CD4-positive, alpha-beta T cell treated with Interferon alpha-2 for 1 hour (primary cell): ENCODE measurements at regions not wholly inside any gene's neighbourhood (a gene's known extent, or its start where the extent isn't known, plus 50 kb on each side); places are given as distances from the start of the nearest gene placed in this dataset.

Experiments
- DNase-seq, 2 donors: peaks; one replicate each; pipeline ENCODE4 v3.0.0-alpha.2; 2020 to 2022

DNA sequence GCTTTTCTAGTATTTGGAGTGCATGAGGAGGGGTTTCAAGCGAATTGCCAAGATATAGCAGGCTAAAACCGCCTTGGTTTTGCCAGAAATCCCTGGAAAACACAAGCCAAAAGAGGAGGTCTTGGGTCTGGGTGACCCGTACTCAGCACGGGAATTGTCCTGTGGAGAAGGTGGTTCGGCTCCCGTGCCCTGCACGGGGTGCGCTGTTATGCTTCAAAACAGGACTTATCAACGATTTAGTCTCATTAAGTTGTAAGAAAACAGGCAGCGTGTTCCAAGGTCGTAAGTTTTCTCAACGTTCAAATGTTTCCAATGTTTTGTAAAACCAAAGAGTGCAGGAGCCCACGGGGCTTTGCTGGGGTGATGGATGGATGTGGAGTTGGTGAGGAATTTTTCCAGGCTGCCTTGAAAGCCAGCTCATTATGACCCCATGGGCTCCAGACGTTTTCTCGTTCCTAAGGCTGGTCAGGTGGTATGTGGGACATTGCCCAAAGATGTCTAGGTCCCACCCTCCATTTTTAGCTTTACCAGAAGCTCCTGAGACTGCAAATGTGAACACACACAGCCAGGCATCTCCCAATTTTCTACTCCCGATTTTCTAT, 75.4 kb upstream of the CLDN14 start:
- DNase-seq = no peak

DNA sequence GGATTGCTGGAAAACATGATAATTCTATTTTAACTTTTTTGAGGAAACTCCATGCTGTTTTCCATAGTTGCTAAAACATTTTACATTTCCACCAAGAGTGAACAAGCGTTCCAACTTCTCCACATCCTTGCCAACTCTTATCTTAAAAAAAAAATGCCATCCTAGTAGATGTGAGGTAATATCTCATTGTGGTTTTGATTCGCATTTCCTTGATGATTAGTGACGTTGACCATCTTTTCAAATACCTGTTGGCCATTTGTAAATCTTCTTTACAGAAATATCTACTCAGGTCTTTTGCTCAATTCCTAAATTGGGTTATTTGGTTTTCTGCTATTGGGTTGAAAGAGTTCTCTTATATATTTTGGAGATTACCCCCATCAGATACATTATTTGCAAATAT, 77.4 kb upstream of the CLDN14 start:
- no peak for DNase-seq

- no peak for DNase-seq
Observed at GRCh38 chr21:36560933-36561575, 81.1 kb upstream of the CLDN14 start.

DNA sequence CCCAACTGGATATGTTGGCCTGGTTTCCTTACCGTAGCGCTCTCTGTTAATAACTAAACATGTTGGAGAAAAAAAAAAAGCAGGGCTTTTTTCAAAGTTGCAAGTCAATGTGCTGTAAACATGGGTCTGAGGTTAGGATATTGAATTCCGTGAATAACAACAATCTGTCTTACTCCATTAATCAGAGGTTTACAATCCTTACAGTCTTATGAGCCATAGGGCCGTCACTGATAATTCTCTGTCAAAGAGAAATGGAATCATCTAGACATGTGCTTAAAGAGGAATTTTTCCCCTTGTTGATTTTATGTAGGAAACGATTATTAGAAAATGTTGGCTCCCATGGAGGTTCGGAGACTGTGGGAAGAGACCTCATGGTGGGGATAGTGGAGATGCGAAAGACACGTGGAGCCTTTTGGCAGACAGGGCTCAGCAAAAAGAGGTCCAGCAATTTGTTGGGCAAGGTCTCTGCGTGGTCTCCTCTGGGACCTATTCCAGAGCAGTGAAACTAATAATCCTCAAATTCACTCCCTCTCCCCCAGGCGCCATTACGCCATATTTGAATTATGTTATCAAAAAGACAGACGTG, 83.5 kb upstream of the CLDN14 start:
- DNase-seq = no peak

- no peak for DNase-seq
Observed at GRCh38 chr21:36564647-36565046, 84.7 kb upstream of the CLDN14 start.

DNA sequence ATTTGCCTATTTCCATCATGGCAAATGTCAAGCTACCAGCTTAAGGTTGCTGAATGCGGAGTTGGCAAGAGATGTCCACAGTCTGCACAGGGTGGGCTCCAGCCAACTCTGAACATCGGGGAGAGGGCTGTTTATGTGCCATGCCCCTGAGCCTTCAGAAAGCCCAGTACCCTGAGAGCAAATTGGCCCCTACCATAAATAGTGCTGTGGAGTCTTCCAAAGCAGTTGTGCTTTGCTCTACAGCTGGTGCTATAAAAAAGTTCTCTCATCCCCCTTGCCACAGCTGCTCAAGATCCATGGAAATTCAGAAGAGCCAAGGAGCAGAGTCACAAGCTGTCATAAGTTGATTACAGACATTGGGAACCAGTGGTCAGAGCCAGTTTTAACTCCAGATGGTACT, 85.6 kb upstream of the CLDN14 start:
- no peak for DNase-seq

GRCh38 chr21:36566644-36567043, 86.7 kb upstream of the CLDN14 start:
- DNase-seq = no peak

GRCh38 chr21:36567216-36567885, 87.4 kb upstream of the CLDN14 start:
- DNase-seq = no peak

GRCh38 chr21:36569511-36569910, 89.6 kb upstream of the CLDN14 start:
- DNase-seq = no peak

- DNase-seq = no peak
Observed at GRCh38 chr21:36571556-36571955, 91.6 kb upstream of the CLDN14 start.

GRCh38 chr21:36572039-36572438, 92.1 kb upstream of the CLDN14 start:
- DNase-seq = no peak

DNA sequence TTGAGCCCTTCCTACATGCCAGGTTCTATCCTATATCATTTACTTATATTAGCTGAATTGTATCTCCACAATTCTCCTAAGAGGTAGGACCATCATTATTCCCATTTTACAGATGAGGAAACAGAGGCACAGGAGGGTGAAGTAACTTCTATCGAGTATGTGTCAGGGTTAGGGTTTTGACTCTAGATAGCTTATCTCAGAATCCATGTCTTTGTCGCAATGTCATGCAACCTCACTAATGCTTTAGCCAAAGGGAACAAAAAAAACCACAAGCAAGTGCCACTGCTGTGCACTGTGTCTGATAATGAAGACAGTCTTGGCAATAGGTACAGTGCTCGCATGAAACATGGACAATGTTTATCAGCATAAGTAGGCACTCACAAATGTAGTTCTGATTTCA, 95.4 kb upstream of the CLDN14 start:
- DNase-seq = no peak

GRCh38 chr21:36576441-36576840, 96.5 kb upstream of the CLDN14 start:
- DNase-seq = no peak

DNA sequence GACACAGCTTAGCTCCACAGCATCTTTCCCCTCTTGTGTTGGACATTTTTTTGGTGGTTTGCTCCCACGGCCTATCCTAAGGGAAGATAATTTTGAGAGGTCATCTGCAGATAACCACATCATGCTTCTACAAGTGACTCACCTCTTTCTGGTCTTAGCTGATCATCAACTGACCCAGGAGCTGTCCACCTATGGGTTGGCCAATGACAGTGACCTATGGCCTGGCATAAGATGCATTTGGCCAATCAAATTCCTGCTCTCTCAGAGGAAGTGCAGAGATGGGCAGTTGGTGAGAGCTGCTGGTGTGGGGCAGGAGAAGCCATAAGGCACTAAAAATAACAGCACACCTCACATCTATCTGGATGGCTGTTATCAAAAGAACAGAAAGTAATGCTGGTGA, 100.0 kb upstream of the CLDN14 start:
- no peak for DNase-seq

- DNase-seq = no peak
Observed at GRCh38 chr21:36582271-36582670, 102.3 kb upstream of the CLDN14 start.

DNA sequence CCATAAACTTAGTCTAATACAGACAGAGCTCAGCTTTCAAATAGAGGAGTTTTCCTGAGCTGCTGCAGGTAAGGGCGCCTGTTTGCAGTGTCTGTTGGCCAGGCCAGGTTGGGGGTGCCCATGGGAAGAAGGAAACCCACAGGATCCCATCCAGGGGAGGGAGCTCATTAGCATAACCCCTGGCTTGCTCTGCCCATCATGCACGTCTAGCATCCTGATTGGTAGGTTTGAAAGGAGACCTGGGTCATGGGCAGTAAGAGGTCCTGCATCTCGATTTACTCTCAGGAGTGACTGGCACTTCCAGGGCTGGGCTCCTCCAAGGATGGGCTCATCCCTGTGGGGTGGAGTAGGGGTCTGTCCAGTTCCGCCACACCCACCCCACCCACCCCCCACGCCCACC, 103.7 kb upstream of the CLDN14 start:
- no peak for DNase-seq

DNA sequence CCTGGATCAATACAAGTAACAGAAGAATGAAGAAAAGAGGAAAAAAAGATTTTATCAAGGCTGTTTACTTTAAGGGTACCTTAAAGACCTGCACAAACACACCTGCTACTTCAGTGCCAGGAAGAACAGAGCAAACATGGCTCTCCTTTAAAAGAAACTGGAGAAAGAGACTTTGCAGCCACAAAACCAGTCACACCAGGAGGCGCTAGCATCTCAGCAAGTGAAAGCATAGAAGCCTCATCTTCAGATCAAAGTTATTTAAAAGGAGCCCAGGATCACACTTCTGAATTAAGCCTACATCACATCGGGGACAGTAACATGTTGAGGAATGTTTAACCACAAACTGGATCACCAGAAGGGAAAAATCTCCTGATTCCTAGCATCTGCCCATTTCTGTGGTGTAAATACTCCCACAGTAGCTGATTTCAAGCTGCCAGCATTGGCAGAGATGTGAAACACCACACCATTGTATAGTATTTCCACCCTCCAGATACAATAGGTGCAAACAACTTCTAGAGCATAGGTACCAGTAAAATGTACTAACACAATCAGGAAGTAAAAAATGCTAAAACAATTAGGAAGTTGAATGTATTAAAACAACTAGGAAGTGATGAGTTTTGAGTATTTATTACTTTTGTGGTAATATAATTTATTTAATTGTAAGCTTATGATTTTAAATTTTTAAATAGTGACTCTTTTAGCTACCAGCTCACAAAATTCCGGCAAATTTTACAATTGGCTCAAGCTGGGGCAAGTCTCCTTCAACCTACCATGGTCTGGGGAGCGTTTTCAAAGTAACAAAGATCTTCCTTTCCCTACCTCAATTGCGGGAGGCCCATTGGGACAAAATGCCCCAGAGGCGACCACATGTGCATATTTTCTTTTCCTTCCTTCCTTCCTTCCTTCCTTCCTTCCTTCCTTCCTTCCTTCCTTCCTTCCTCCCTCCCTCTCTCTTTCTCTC, 105.3 kb upstream of the CLDN14 start:
- DNase-seq = peak in 1 of 2 donors; percentile 17

GRCh38 chr21:36587388-36587787, 107.5 kb upstream of the CLDN14 start:
- DNase-seq = no peak

DNA sequence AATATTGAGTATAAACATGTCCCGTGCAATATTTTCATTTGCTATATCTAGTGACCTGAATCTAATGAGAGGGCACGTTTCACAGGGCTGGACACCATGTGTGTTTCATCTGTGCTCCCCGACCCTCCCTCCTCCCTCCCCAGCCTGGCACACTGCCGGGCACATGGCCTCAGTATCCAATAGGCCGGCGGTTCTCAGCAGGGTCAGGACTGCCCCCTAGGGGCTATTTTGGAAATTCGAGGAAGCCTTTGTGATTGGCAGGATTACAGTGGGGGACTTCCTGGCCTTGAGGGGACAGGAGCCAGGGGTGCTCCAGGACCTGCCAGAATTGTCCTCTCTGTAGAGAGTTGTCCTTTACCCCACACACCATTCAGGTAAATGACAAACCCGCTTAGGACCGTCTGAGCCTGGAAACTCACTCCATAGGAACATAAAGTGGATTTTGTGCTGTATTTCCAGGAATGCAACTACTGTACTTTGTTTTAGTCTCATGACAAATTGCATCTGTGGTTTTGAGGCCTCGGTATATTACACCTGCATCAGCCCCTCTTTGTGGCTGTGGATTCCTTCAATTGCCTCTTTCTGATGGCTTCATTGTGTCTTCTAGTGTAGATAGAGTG, 109.5 kb upstream of the SIM2 start:
- peak in 1 of 2 donors; percentile 5 for DNase-seq

- no peak for DNase-seq
Observed at GRCh38 chr21:36591326-36591970, 107.5 kb upstream of the SIM2 start.

DNA sequence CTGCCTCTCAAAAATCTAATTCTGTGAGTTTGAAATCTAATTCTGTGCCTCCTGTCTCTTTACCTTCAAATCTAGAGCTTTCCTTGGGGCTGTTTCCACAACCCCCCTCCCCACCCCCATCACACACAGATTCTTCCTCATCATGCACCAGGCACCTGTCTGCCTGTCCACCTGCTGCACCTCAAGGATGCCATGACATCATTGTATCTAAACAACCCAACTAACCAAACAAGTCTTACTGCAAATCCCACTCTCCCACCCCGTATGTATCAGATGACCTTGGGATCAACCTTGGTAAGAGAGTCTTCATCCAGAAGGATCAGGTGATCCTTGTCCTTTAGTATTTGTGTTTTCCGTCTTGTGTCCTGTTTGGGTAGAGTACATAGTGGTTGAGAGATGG, 102.7 kb upstream of the SIM2 start:
- DNase-seq = no peak

DNA sequence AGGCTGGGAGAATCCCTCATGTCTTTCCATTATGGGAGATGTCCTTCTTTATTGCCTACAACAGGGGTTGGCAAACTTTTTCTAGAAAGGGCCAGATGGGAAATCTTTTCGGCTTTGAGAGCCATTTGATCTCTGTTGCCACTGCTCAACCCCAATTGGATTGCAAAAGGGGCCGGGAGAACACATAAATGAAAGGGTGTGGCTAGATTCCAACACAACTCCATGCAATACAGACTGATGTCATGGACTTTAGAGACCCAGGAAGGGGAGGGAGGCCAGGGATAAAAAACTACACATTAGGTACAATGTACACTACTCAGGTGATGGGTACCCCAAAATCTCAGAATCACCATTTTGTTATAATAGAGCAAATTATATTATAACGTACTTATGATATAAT, 97.6 kb upstream of the SIM2 start:
- DNase-seq = no peak
